HG02610 (cell line): ENCODE measurements at regions not wholly inside any gene's neighbourhood (a gene's known extent, or its start where the extent isn't known, plus 50 kb on each side); places are given as distances from the start of the nearest gene placed in this dataset.
"Not testable (repeated sequence)": the region's sequence is repeated elsewhere in the genome, so short reads cannot be mapped to it uniquely, and the experiment has no call there.

ENCODE experiments used
- ATAC-seq: cut with Tn5 transposase; IDR thresholded peaks from one replicate; pipeline ENCODE4 v1.9.1; 2021; ENCODE audit warnings: mild to moderate bottlenecking, moderate library complexity; ENCODE audit not compliant: unreplicated experiment

GRCh38 chr12:127760996-127761395, 506.0 kb upstream of the TMEM132C start:
- ATAC-seq: no peak

- ATAC-seq: no peak
Observed at GRCh38 chr12:127761880-127762279, 505.1 kb upstream of the TMEM132C start.

GRCh38 chr12:127767656-127768055, 499.3 kb upstream of the TMEM132C start:
- ATAC-seq: no peak

GRCh38 chr12:127770118-127770517, 496.9 kb upstream of the TMEM132C start:
- ATAC-seq: no peak

GRCh38 chr12:127771546-127771945, 495.4 kb upstream of the TMEM132C start:
- no peak for ATAC-seq

- no peak for ATAC-seq
Observed at GRCh38 chr12:127773520-127773919, 493.4 kb upstream of the TMEM132C start.

GRCh38 chr12:127774828-127775227, 492.1 kb upstream of the TMEM132C start:
- no peak for ATAC-seq

- no peak for ATAC-seq
Observed at GRCh38 chr12:127779301-127780045, 487.5 kb upstream of the TMEM132C start.

- ATAC-seq: no peak
Observed at GRCh38 chr12:127780881-127781280, 486.1 kb upstream of the TMEM132C start.

GRCh38 chr12:127781336-127781735, 485.6 kb upstream of the TMEM132C start:
- ATAC-seq: no peak

GRCh38 chr12:127785540-127785939, 481.4 kb upstream of the TMEM132C start:
- ATAC-seq: no peak

GRCh38 chr12:127785986-127786590, 480.9 kb upstream of the TMEM132C start:
- ATAC-seq: no peak

GRCh38 chr12:127787544-127787943, 479.4 kb upstream of the TMEM132C start:
- no peak for ATAC-seq

GRCh38 chr12:127790376-127790775, 476.6 kb upstream of the TMEM132C start:
- no peak for ATAC-seq

GRCh38 chr12:127791217-127791616, 475.8 kb upstream of the TMEM132C start:
- no peak for ATAC-seq

- ATAC-seq: no peak
Observed at GRCh38 chr12:127797918-127798317, 469.1 kb upstream of the TMEM132C start.

GRCh38 chr12:127802271-127802670, 464.7 kb upstream of the TMEM132C start:
- no peak for ATAC-seq

GRCh38 chr12:127803545-127803944, 463.4 kb upstream of the TMEM132C start:
- ATAC-seq: no peak

GRCh38 chr12:127809275-127809674, 457.7 kb upstream of the TMEM132C start:
- ATAC-seq: no peak

GRCh38 chr12:127810041-127810440, 456.9 kb upstream of the TMEM132C start:
- no peak for ATAC-seq

- ATAC-seq: not testable (repeated sequence)
Observed at GRCh38 chr12:127810459-127810858, 456.5 kb upstream of the TMEM132C start.

GRCh38 chr12:127811988-127812387, 455.0 kb upstream of the TMEM132C start:
- no peak for ATAC-seq

- no peak for ATAC-seq
Observed at GRCh38 chr12:127813147-127813546, 453.8 kb upstream of the TMEM132C start.
